HG03064 (cell line): ENCODE measurements at regions not wholly inside any gene's neighbourhood (a gene's known extent, or its start where the extent isn't known, plus 50 kb on each side); places are given as distances from the start of the nearest gene placed in this dataset.
"Not testable (repeated sequence)": the region's sequence is repeated elsewhere in the genome, so short reads cannot be mapped to it uniquely, and the experiment has no call there.

Experiments used
- ATAC-seq: cut with Tn5 transposase; IDR thresholded peaks from one replicate; pipeline ENCODE4 v1.9.1; 2021; ENCODE audit warnings: low read depth; ENCODE audit not compliant: unreplicated experiment

GRCh38 chr3:75118779-75119178, 504.3 kb upstream of the CNTN3 start:
- no peak for ATAC-seq

- no peak for ATAC-seq
Observed at GRCh38 chr3:75126556-75126955, 512.1 kb upstream of the CNTN3 start.

GRCh38 chr3:75129101-75129500, 514.6 kb upstream of the CNTN3 start:
- no peak for ATAC-seq

- no peak for ATAC-seq
Observed at GRCh38 chr3:75136100-75136897, 521.8 kb upstream of the CNTN3 start.

GRCh38 chr3:75138345-75138744, 523.9 kb upstream of the CNTN3 start:
- ATAC-seq: no peak

GRCh38 chr3:75140904-75141615, 523.1 kb upstream of the FRG2C start:
- no peak for ATAC-seq

GRCh38 chr3:75144406-75144805, 519.7 kb upstream of the FRG2C start:
- no peak for ATAC-seq

- ATAC-seq: no peak
Observed at GRCh38 chr3:75171630-75172230, 492.4 kb upstream of the FRG2C start.

GRCh38 chr3:75176937-75177336, 487.2 kb upstream of the FRG2C start:
- no peak for ATAC-seq

- no peak for ATAC-seq
Observed at GRCh38 chr3:75180235-75180944, 483.7 kb upstream of the FRG2C start.

GRCh38 chr3:75180945-75181298, 483.2 kb upstream of the FRG2C start:
- no peak for ATAC-seq

- no peak for ATAC-seq
Observed at GRCh38 chr3:75188962-75189361, 475.2 kb upstream of the FRG2C start.

- no peak for ATAC-seq
Observed at GRCh38 chr3:75192146-75192616, 471.9 kb upstream of the FRG2C start.

- no peak for ATAC-seq
Observed at GRCh38 chr3:75193797-75194196, 470.3 kb upstream of the FRG2C start.

- not testable (repeated sequence) for ATAC-seq
Observed at GRCh38 chr3:75214332-75214731, 449.8 kb upstream of the FRG2C start.

- no peak for ATAC-seq
Observed at GRCh38 chr3:75218577-75218976, 445.6 kb upstream of the FRG2C start.

- no peak for ATAC-seq
Observed at GRCh38 chr3:75220932-75221331, 443.2 kb upstream of the FRG2C start.

GRCh38 chr3:75224412-75224811, 439.7 kb upstream of the FRG2C start:
- no peak for ATAC-seq

- no peak for ATAC-seq
Observed at GRCh38 chr3:75232216-75232615, 431.9 kb upstream of the FRG2C start.

GRCh38 chr3:75235631-75236030, 428.5 kb upstream of the FRG2C start:
- no peak for ATAC-seq

GRCh38 chr3:75237053-75237452, 427.1 kb upstream of the FRG2C start:
- ATAC-seq: no peak
